Vagina (tissue), 2 donors: ENCODE measurements at regions not wholly inside any gene's neighbourhood (a gene's known extent, or its start where the extent isn't known, plus 50 kb on each side); places are given as distances from the start of the nearest gene placed in this dataset.

Experiments used
- DNase-seq, 2 donors: peaks; one replicate each; pipeline ENCODE4 v3.0.0-alpha.2; 2017; ENCODE audit errors: extremely low spot score in 2 of 2
- H3K27ac ChIP-seq: fragments of 200-600 bp; sonication (generic); one replicate; pipeline ENCODE4 v1.5.1; 2019
- H3K27me3 ChIP-seq: fragments of 200-600 bp; sonication (generic); one replicate; pipeline ENCODE4 v1.5.1; 2019
- H3K36me3 ChIP-seq, 2 donors: fragments of 200-600 bp; sonication (generic); one replicate each; pipeline ENCODE4 v1.5.1; 2017 to 2019
- H3K4me1 ChIP-seq: fragments of 200-600 bp; sonication (generic); one replicate; pipeline ENCODE4 v1.5.1; 2019
- H3K4me3 ChIP-seq, 2 donors: fragments of 200-600 bp; sonication (generic); 1 replicate in 1 of 2; 2 replicates in 1 of 2; pipeline ENCODE4 v1.5.1; 2016 to 2019
- H3K9me3 ChIP-seq: fragments of 200-600 bp; sonication (generic); one replicate; pipeline ENCODE4 v1.5.1; 2019
- POLR2A ChIP-seq, 2 donors: fragments of 450-650 bp; IDR thresholded peaks; one replicate each; pipeline ENCODE4 v1.6.1; 2017; ENCODE audit warnings: antibody characterized with exemption in 2 of 2, mild to moderate bottlenecking in 2 of 2, moderate library complexity in 2 of 2
- POLR2AphosphoS5 ChIP-seq, 2 donors: sonication (generic); formaldehyde crosslinking; IDR thresholded peaks; one replicate each; pipeline ENCODE4 v1.9.0; 2017; ENCODE audit warnings: antibody characterized with exemption in 2 of 2, mild to moderate bottlenecking in 2 of 2, low read depth in 1 of 2; ENCODE audit not compliant: insufficient read depth in 1 of 2
- intact Hi-C: fragments of 100-400 bp; cut with DNase I; formaldehyde crosslinking; loops from one replicate; pipeline ENCODE4 v1.15.1; 2023
- TF ChIP-seq, protein P1 (sequence below), 3 experiments: fragments of 450-650 bp in 2 of 3; fragments of 200-600 bp in 1 of 3; sonication (generic) in 1 of 3; IDR thresholded peaks; one replicate each; pipeline ENCODE4 v1.5.1; 2017 to 2019; ENCODE audit warnings: antibody characterized with exemption in 3 of 3, mild to moderate bottlenecking in 2 of 3, moderate library complexity in 2 of 3

GRCh38 chr2:103166456-103167324 lies 404.9 kb downstream of the TMEM182 start:
- H3K27ac ChIP-seq: no peak overlapping the region
- no peaks in the 10 kb centered on the region for H3K27me3 ChIP-seq
- no peak overlapping the region for H3K4me3 ChIP-seq
- H3K36me3 ChIP-seq: no peaks in the 10 kb centered on the region
- no peak for TF ChIP-seq POLR2A (IDR thresholded peaks at IDR 0.05)
- TF ChIP-seq, protein P1, sequence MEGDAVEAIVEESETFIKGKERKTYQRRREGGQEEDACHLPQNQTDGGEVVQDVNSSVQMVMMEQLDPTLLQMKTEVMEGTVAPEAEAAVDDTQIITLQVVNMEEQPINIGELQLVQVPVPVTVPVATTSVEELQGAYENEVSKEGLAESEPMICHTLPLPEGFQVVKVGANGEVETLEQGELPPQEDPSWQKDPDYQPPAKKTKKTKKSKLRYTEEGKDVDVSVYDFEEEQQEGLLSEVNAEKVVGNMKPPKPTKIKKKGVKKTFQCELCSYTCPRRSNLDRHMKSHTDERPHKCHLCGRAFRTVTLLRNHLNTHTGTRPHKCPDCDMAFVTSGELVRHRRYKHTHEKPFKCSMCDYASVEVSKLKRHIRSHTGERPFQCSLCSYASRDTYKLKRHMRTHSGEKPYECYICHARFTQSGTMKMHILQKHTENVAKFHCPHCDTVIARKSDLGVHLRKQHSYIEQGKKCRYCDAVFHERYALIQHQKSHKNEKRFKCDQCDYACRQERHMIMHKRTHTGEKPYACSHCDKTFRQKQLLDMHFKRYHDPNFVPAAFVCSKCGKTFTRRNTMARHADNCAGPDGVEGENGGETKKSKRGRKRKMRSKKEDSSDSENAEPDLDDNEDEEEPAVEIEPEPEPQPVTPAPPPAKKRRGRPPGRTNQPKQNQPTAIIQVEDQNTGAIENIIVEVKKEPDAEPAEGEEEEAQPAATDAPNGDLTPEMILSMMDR (IDR thresholded peaks at IDR 0.05): no peak
- no peak for TF ChIP-seq POLR2AphosphoS5 (IDR thresholded peaks at IDR 0.05; ENCODE audit: insufficient read depth in 1 of 2, low read depth in 1 of 2)
- intact Hi-C loops: no loop called here
- H3K4me1 ChIP-seq: no peaks in the 10 kb centered on the region
- H3K9me3 ChIP-seq: no peaks in the 10 kb centered on the region
- DNase-seq: no peak

DNA sequence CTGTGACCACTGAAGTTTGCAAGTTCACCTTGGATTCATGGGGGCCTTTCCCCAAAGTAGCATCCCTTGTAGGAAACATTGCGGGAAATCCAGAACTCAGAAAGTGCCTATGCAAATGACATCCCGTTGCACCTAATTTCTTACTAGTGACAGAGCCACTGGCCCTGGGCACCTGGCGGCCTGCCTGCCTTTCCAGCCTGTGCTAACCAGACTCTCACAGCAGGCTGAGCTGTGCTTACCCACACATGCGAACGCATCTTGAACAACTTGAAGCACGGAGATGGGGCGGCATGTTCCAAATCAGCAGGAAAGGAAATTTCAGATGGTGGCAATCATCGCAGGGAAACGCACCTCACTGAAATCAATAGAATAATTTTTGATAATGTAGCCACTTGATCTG lies 405.8 kb downstream of the TMEM182 start:
- Histone ChIP-seq H3K27ac (no peak overlapping the region), H3K27me3 (no peaks in the 10 kb centered on the region), H3K9me3 (no peaks in the 10 kb centered on the region), H3K36me3 (no peaks in the 10 kb centered on the region), H3K4me3 (no peak overlapping the region), H3K4me1 (no peaks in the 10 kb centered on the region)
- TF ChIP-seq, protein P1 (IDR thresholded peaks at IDR 0.05): no peak
- TF ChIP-seq POLR2AphosphoS5 (IDR thresholded peaks at IDR 0.05; ENCODE audit: insufficient read depth in 1 of 2, low read depth in 1 of 2): no peak
- no peak for TF ChIP-seq POLR2A (IDR thresholded peaks at IDR 0.05)
- intact Hi-C loops: no loop called here
- DNase-seq: no peak

DNA sequence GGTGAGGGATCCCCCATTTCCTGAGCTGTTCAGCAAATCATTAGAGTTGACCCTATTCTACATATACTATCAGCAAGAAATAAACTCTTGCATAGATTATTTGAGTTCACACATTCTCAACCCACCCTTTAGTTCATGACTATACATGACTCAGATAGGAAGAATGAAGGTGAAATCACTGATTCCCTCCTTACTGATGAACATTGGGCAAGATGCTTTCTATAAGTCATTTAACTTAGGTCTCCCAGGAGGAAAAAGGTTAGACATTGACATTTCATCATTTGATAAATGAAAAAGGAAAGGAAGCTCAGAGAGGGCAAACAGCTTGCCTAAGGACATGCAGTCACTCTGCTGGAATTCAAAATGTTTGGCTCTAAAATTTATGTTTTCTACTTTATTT lies 408.0 kb downstream of the TMEM182 start:
- Histone ChIP-seq H3K9me3 (no peaks in the 10 kb centered on the region), H3K27me3 (no peaks in the 10 kb centered on the region), H3K27ac (no peak overlapping the region), H3K4me1 (no peaks in the 10 kb centered on the region), H3K36me3 (no peaks in the 10 kb centered on the region), H3K4me3 (no peak overlapping the region)
- TF ChIP-seq POLR2AphosphoS5 (IDR thresholded peaks at IDR 0.05; ENCODE audit: insufficient read depth in 1 of 2, low read depth in 1 of 2): no peak
- TF ChIP-seq POLR2A (IDR thresholded peaks at IDR 0.05): no peak
- TF ChIP-seq, protein P1 (IDR thresholded peaks at IDR 0.05): no peak
- intact Hi-C loops: no loop called here
- no peak for DNase-seq

DNA sequence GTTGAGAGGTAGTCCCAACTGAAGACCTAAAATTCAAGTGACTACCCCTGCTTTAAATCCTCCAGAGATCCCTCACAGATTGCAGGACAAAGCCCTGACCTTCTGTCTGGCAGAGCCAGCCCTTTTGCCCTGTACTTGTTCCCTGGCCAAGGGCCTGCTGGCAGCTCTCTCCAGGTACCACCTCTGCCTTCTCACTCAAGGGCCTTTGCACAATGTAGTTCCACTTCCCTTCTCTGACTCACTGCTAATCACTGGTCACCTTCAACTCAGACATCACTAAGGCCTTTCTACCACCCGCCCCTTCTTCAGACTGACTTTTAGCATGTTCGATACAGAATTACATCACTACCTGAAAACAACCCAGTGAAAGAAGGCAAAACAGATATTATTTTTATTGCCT lies 411.0 kb downstream of the TMEM182 start:
- Histone ChIP-seq H3K36me3 (no peaks in the 10 kb centered on the region), H3K4me1 (no peaks in the 10 kb centered on the region), H3K27ac (no peak overlapping the region), H3K9me3 (no peaks in the 10 kb centered on the region), H3K27me3 (no peaks in the 10 kb centered on the region), H3K4me3 (no peak overlapping the region)
- intact Hi-C loops: no loop called here
- no peak for DNase-seq
- TF ChIP-seq POLR2AphosphoS5 (IDR thresholded peaks at IDR 0.05; ENCODE audit: insufficient read depth in 1 of 2, low read depth in 1 of 2): no peak
- TF ChIP-seq, protein P1 (IDR thresholded peaks at IDR 0.05): no peak
- no peak for TF ChIP-seq POLR2A (IDR thresholded peaks at IDR 0.05)

- Histone ChIP-seq H3K27ac (no peak overlapping the region), H3K36me3 (no peaks in the 10 kb centered on the region), H3K27me3 (no peaks in the 10 kb centered on the region), H3K4me3 (no peak overlapping the region), H3K4me1 (no peaks in the 10 kb centered on the region), H3K9me3 (no peaks in the 10 kb centered on the region)
- TF ChIP-seq, protein P1 (IDR thresholded peaks at IDR 0.05): no peak
- TF ChIP-seq POLR2A (IDR thresholded peaks at IDR 0.05) (no peak), POLR2AphosphoS5 (IDR thresholded peaks at IDR 0.05; ENCODE audit: insufficient read depth in 1 of 2, low read depth in 1 of 2) (no peak)
- no peak for DNase-seq
- intact Hi-C loops: no loop called here
Observed at GRCh38 chr2:103174711-103175110, 412.9 kb downstream of the TMEM182 start.
